ENCODE measurements at regions not wholly inside any gene's neighbourhood (a gene's known extent, or its start where the extent isn't known, plus 50 kb on each side); places are given as distances from the start of the nearest gene placed in this dataset.

GRCh38 chr2:217418544-217418943 lies 558.7 kb upstream of the TNP1 start:
- no peaks in the 10 kb centered on the region for H3F3A ChIP-seq (ENCODE audit: insufficient read depth)
- no peak overlapping the region for H3K4me3 ChIP-seq (ENCODE audit: insufficient read depth, low read length, poor library complexity, severe bottlenecking)
- no peaks in the 10 kb centered on the region for H4K20me1 ChIP-seq (ENCODE audit: low read depth, low read length)
- no peak overlapping the region for H2AFZ ChIP-seq (ENCODE audit: low read depth, low read length, severe bottlenecking)
- H3K9me2 ChIP-seq (replicated peaks; ENCODE audit: insufficient read depth, low read length) = no peaks in the 10 kb centered on the region
- no peaks in the 10 kb centered on the region for H3K27me3 ChIP-seq (ENCODE audit: low read length)
- no peak overlapping the region for H3K4me2 ChIP-seq (ENCODE audit: low read depth, low read length, poor library complexity, severe bottlenecking)
- no peaks in the 10 kb centered on the region for H3K79me2 ChIP-seq (ENCODE audit: insufficient read depth, low read length)
- no peak for TF ChIP-seq EZH2phosphoT487 (conservative IDR thresholded peaks at IDR 0.05; ENCODE audit: low read length)
- TF ChIP-seq CTCF (IDR thresholded peaks at IDR 0.05; ENCODE audit: insufficient read depth, low read length, poor library complexity, severe bottlenecking) = no peak
- H3K9me3 ChIP-seq (ENCODE audit: insufficient read depth, low read length) = no peaks in the 10 kb centered on the region
- H3K36me3 ChIP-seq (ENCODE audit: low read length) = no peaks in the 10 kb centered on the region
- H3K9ac ChIP-seq (ENCODE audit: low read length) = no peak overlapping the region
- no peak overlapping the region for H3K27ac ChIP-seq (ENCODE audit: low read depth, low read length)

- H3K27ac ChIP-seq (ENCODE audit: low read depth, low read length) = no peak overlapping the region
- H3K4me3 ChIP-seq (ENCODE audit: insufficient read depth, low read length, poor library complexity, severe bottlenecking) = no peak overlapping the region
- no peak overlapping the region for H2AFZ ChIP-seq (ENCODE audit: low read depth, low read length, severe bottlenecking)
- no peaks in the 10 kb centered on the region for H3K36me3 ChIP-seq (ENCODE audit: low read length)
- no peak for TF ChIP-seq CTCF (IDR thresholded peaks at IDR 0.05; ENCODE audit: insufficient read depth, low read length, poor library complexity, severe bottlenecking)
- no peak for TF ChIP-seq EZH2phosphoT487 (conservative IDR thresholded peaks at IDR 0.05; ENCODE audit: low read length)
- H3K79me2 ChIP-seq (ENCODE audit: insufficient read depth, low read length) = no peaks in the 10 kb centered on the region
- no peaks in the 10 kb centered on the region for H4K20me1 ChIP-seq (ENCODE audit: low read depth, low read length)
- H3K9me3 ChIP-seq (ENCODE audit: insufficient read depth, low read length) = no peaks in the 10 kb centered on the region
- no peaks in the 10 kb centered on the region for H3F3A ChIP-seq (ENCODE audit: insufficient read depth)
- no peak overlapping the region for H3K9ac ChIP-seq (ENCODE audit: low read length)
- H3K27me3 ChIP-seq (ENCODE audit: low read length) = no peaks in the 10 kb centered on the region
- no peaks in the 10 kb centered on the region for H3K9me2 ChIP-seq (replicated peaks; ENCODE audit: insufficient read depth, low read length)
- H3K4me2 ChIP-seq (ENCODE audit: low read depth, low read length, poor library complexity, severe bottlenecking) = no peak overlapping the region
These were observed 558.2 kb upstream of the TNP1 start for GRCh38 chr2:217418090-217418489.

- no peak overlapping the region for H2AFZ ChIP-seq (ENCODE audit: low read depth, low read length, severe bottlenecking)
- H3K27me3 ChIP-seq (ENCODE audit: low read length) = no peaks in the 10 kb centered on the region
- no peaks in the 10 kb centered on the region for H3K79me2 ChIP-seq (ENCODE audit: insufficient read depth, low read length)
- H3F3A ChIP-seq (ENCODE audit: insufficient read depth) = no peaks in the 10 kb centered on the region
- H3K27ac ChIP-seq (ENCODE audit: low read depth, low read length) = no peak overlapping the region
- no peak overlapping the region for H3K4me3 ChIP-seq (ENCODE audit: insufficient read depth, low read length, poor library complexity, severe bottlenecking)
- no peaks in the 10 kb centered on the region for H3K9me2 ChIP-seq (replicated peaks; ENCODE audit: insufficient read depth, low read length)
- H3K4me2 ChIP-seq (ENCODE audit: low read depth, low read length, poor library complexity, severe bottlenecking) = no peak overlapping the region
- no peak for TF ChIP-seq EZH2phosphoT487 (conservative IDR thresholded peaks at IDR 0.05; ENCODE audit: low read length)
- TF ChIP-seq CTCF (IDR thresholded peaks at IDR 0.05; ENCODE audit: insufficient read depth, low read length, poor library complexity, severe bottlenecking) = no peak
- no peaks in the 10 kb centered on the region for H3K9me3 ChIP-seq (ENCODE audit: insufficient read depth, low read length)
- H4K20me1 ChIP-seq (ENCODE audit: low read depth, low read length) = no peaks in the 10 kb centered on the region
- no peak overlapping the region for H3K9ac ChIP-seq (ENCODE audit: low read length)
- no peaks in the 10 kb centered on the region for H3K36me3 ChIP-seq (ENCODE audit: low read length)
These were observed 557.7 kb upstream of the TNP1 start for GRCh38 chr2:217417536-217417935.

GRCh38 chr2:217415316-217415715 lies 555.5 kb upstream of the TNP1 start:
- no peak for TF ChIP-seq CTCF (IDR thresholded peaks at IDR 0.05; ENCODE audit: insufficient read depth, low read length, poor library complexity, severe bottlenecking)
- TF ChIP-seq EZH2phosphoT487 (conservative IDR thresholded peaks at IDR 0.05; ENCODE audit: low read length) = no peak
- no peak overlapping the region for H3K4me2 ChIP-seq (ENCODE audit: low read depth, low read length, poor library complexity, severe bottlenecking)
- H4K20me1 ChIP-seq (ENCODE audit: low read depth, low read length) = no peaks in the 10 kb centered on the region
- H3K27ac ChIP-seq (ENCODE audit: low read depth, low read length) = no peak overlapping the region
- H3K36me3 ChIP-seq (ENCODE audit: low read length) = no peaks in the 10 kb centered on the region
- no peaks in the 10 kb centered on the region for H3K9me3 ChIP-seq (ENCODE audit: insufficient read depth, low read length)
- H2AFZ ChIP-seq (ENCODE audit: low read depth, low read length, severe bottlenecking) = no peak overlapping the region
- no peaks in the 10 kb centered on the region for H3F3A ChIP-seq (ENCODE audit: insufficient read depth)
- H3K79me2 ChIP-seq (ENCODE audit: insufficient read depth, low read length) = no peaks in the 10 kb centered on the region
- no peaks in the 10 kb centered on the region for H3K9me2 ChIP-seq (replicated peaks; ENCODE audit: insufficient read depth, low read length)
- H3K27me3 ChIP-seq (ENCODE audit: low read length) = no peaks in the 10 kb centered on the region
- no peak overlapping the region for H3K9ac ChIP-seq (ENCODE audit: low read length)
- no peak overlapping the region for H3K4me3 ChIP-seq (ENCODE audit: insufficient read depth, low read length, poor library complexity, severe bottlenecking)

Data from SU-DHL-6 (cell line).